ENCODE measurements at regions not wholly inside any gene's neighbourhood (a gene's known extent, or its start where the extent isn't known, plus 50 kb on each side); places are given as distances from the start of the nearest gene placed in this dataset.

DNA sequence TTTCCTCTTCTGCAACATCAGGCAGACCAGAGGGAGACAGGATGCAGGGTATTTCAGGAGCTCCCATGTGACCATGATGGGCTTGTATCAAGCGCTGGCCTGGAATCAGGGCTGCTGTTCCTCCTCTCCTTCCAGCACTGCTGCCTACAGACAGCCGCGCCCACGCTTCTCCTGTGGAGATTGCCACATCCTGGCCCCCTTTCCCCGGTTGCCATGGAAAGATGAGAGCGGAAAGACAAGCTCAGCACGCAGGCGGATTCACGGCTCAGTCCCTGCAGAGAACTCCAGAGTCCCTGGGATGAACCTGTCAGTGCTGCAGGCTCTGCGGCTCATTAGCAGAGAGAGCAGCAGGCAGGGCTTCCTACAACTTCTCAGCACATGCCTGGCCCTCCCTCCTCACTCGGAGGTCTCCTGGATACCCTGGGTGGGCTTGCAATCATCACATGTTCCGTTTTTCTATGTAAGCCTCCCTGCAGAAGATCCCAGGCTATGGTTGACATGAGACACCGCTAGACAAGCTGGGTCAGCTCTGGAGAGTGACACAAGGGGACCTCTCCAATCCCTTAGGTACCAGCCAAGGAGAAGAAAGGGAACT, 497.8 kb upstream of the MYT1L start:
- H3K27ac ChIP-seq (ENCODE audit: low read depth, low read length): no peak overlapping the region
- no peak overlapping the region for H3K56ac ChIP-seq (replicated peaks; ENCODE audit: insufficient read length, low read depth, low read length)
- DNase-seq (ENCODE audit: low read depth in 1 of 2, low spot score in 2 of 2) (peak in 1 of 2 experiments; percentile 17), FAIRE-seq (no peak)
- POLR2A ChIA-PET (ENCODE audit: partially characterized antibody): no interaction called here
- no peak overlapping the region for H2BK15ac ChIP-seq (ENCODE audit: low read length)
- WGBS, 2 experiments (ENCODE audit: extremely low coverage in 1 of 2, insufficient coverage in 1 of 2, insufficient read length in 1 of 2, insufficient replicate concordance in 2 of 2, low coverage in 1 of 2, low lambda C conversion rate in 2 of 2, missing lambda C conversion rate in 1 of 2): 85% methylated on average over 13 of the region's 13 CpGs; no CpG with 5 or more reads in 1 of the 2 experiments
- no peak overlapping the region for H3K23ac ChIP-seq (ENCODE audit: insufficient read length)
- no peaks in the 10 kb centered on the region for H3K27me3 ChIP-seq (replicated peaks in 1 of 4; ENCODE audit: control insufficient read depth in 3 of 4, extremely low read depth in 1 of 4, insufficient read depth in 3 of 4, low read length in 3 of 4)
- H4K91ac ChIP-seq (replicated peaks; ENCODE audit: insufficient read length, low read length): no peak overlapping the region
- no peak overlapping the region for H2BK5ac ChIP-seq (ENCODE audit: low read depth, low read length)
- H3K4me3 ChIP-seq (ENCODE audit: extremely low read depth in 1 of 4, insufficient read depth in 2 of 4, low read depth in 3 of 4, low read length in 4 of 4): no peak overlapping the region
- H4K5ac ChIP-seq (ENCODE audit: insufficient read length, low read depth, low read length): no peak overlapping the region
- CTCF ChIA-PET (ENCODE audit: partially characterized antibody): interaction anchor here (1.0 kb wide), 1 partner anchor 15 kb away, joined by 3 read pairs; no protein-coding TSS in a partner anchor
- no peaks in the 10 kb centered on the region for H3K79me1 ChIP-seq (ENCODE audit: low read depth, low read length)
- no peaks in the 10 kb centered on the region for H3K79me2 ChIP-seq (ENCODE audit: control insufficient read depth in 1 of 2, insufficient read depth in 2 of 2, low read length in 2 of 2)
- H3K9me3 ChIP-seq (ENCODE audit: insufficient read depth in 2 of 2, low read depth in 1 of 2, low read length in 1 of 2): no peaks in the 10 kb centered on the region
- H3K14ac ChIP-seq (ENCODE audit: insufficient read length): no peak overlapping the region
- no peak overlapping the region for H2BK20ac ChIP-seq (ENCODE audit: low read length)
- no peak overlapping the region for H2BK120ac ChIP-seq (replicated peaks; ENCODE audit: low read depth, low read length)
- H2BK12ac ChIP-seq (ENCODE audit: low read depth, low read length): no peak overlapping the region
- H4K8ac ChIP-seq (ENCODE audit: extremely low read depth, insufficient read depth, low read length): peak overlapping the region; percentile 29; the same call in 1 of the 2 replicates
- TF ChIP-seq GTF2F1 (IDR thresholded peaks at IDR 0.05; ENCODE audit: borderline replicate concordance, low read depth, low read length): no peak
- TF ChIP-seq YY1 (IDR thresholded peaks at IDR 0.05; ENCODE audit: low read depth, low read length): no peak
- no peak for TF ChIP-seq GABPA (IDR thresholded peaks at IDR 0.05; ENCODE audit: borderline replicate concordance, insufficient read depth, low read length)
- TF ChIP-seq SIX5 (IDR thresholded peaks at IDR 0.05; ENCODE audit: low read depth, low read length): no peak
- no peak for TF ChIP-seq EGR1 (IDR thresholded peaks at IDR 0.05; ENCODE audit: borderline replicate concordance, low read depth, low read length)
- no peak for TF ChIP-seq SAP30 (IDR thresholded peaks at IDR 0.05; ENCODE audit: insufficient read depth, insufficient replicate concordance, low read length)
- no peak overlapping the region for H3K9ac ChIP-seq (replicated peaks in 1 of 4; ENCODE audit: extremely low read depth in 1 of 4, low read depth in 3 of 4, low read length in 3 of 4)
- no peaks in the 10 kb centered on the region for H3K4me1 ChIP-seq (replicated peaks in 1 of 4; ENCODE audit: control insufficient read depth in 3 of 4, insufficient read depth in 4 of 4, low read length in 3 of 4)
- H3K36me3 ChIP-seq (ENCODE audit: control insufficient read depth in 2 of 4, insufficient read depth in 4 of 4, low read length in 3 of 4): no peaks in the 10 kb centered on the region
- no peaks in the 10 kb centered on the region for H4K20me1 ChIP-seq (replicated peaks in 1 of 2; ENCODE audit: control insufficient read depth in 1 of 2, insufficient read depth in 2 of 2, low read length in 2 of 2)
- no peaks in the 10 kb centered on the region for H3K23me2 ChIP-seq (ENCODE audit: low read depth, low read length)
- no peak overlapping the region for H2AFZ ChIP-seq (ENCODE audit: low read length)
- no peak overlapping the region for H2AK5ac ChIP-seq (ENCODE audit: low read depth, low read length)
- no peak overlapping the region for H3K4me2 ChIP-seq (ENCODE audit: insufficient read depth in 1 of 2, low read depth in 2 of 2, low read length in 2 of 2)
- no peak overlapping the region for H3K18ac ChIP-seq (ENCODE audit: extremely low read depth, low read length)
- no peak overlapping the region for H3K4ac ChIP-seq (replicated peaks; ENCODE audit: insufficient read length, low read depth, low read length)

Measured in H1 (cell line).